Adrenal gland (tissue), 5 donors: ENCODE measurements at regions not wholly inside any gene's neighbourhood (a gene's known extent, or its start where the extent isn't known, plus 50 kb on each side); places are given as distances from the start of the nearest gene placed in this dataset.

Experiments
- POLR2A ChIP-seq, 2 donors: fragments of 450-650 bp; IDR thresholded peaks; one replicate each; pipeline ENCODE4 v1.6.1; 2017; ENCODE audit warnings: antibody characterized with exemption in 2 of 2, mild to moderate bottlenecking in 2 of 2, moderate library complexity in 1 of 2
- TF ChIP-seq, protein P1 (sequence below), 6 experiments: fragments of 450-650 bp in 4 of 6; fragments of 200-600 bp in 2 of 6; sonication (generic) in 1 of 6; IDR thresholded peaks; 1 replicate in 5 of 6; 2 replicates in 1 of 6; pipeline versions ENCODE4 v1.5.1 to v1.8.0; 2016 to 2021; ENCODE audit warnings: antibody characterized with exemption in 6 of 6, mild to moderate bottlenecking in 2 of 6, moderate library complexity in 1 of 6
- donor health status: DM: no; HTN: no; CAD: no.

DNA sequence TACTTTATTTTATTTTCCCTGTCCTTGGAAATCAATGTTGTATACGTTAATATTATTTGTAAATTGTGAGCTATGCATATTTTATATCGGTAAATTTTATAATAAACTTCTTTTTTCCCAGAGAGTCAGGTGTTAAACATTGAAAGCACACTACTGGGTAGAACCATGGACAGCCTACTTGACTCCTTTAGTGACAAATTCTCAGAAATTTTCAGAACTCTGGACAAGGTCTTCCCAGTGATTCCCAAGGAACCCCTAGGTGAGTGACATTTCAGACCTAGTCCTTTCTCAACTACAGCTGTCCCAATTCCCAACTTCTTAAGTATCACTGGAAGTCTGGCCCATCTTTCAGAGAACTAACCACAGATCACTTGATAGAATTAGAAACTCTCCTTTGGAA, 107.2 kb downstream of the RCN1 start:
- TF ChIP-seq, protein P1, sequence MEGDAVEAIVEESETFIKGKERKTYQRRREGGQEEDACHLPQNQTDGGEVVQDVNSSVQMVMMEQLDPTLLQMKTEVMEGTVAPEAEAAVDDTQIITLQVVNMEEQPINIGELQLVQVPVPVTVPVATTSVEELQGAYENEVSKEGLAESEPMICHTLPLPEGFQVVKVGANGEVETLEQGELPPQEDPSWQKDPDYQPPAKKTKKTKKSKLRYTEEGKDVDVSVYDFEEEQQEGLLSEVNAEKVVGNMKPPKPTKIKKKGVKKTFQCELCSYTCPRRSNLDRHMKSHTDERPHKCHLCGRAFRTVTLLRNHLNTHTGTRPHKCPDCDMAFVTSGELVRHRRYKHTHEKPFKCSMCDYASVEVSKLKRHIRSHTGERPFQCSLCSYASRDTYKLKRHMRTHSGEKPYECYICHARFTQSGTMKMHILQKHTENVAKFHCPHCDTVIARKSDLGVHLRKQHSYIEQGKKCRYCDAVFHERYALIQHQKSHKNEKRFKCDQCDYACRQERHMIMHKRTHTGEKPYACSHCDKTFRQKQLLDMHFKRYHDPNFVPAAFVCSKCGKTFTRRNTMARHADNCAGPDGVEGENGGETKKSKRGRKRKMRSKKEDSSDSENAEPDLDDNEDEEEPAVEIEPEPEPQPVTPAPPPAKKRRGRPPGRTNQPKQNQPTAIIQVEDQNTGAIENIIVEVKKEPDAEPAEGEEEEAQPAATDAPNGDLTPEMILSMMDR (IDR thresholded peaks at IDR 0.05), result no peak
- TF ChIP-seq POLR2A (IDR thresholded peaks at IDR 0.05), result no peak
